ENCODE measurements at regions not wholly inside any gene's neighbourhood (a gene's known extent, or its start where the extent isn't known, plus 50 kb on each side); places are given as distances from the start of the nearest gene placed in this dataset.

- TF ChIP-seq POLR2A (IDR thresholded peaks at IDR 0.05; ENCODE audit: extremely low read depth, insufficient read length): no peak
- TF ChIP-seq CTCF (IDR thresholded peaks at IDR 0.05; ENCODE audit: low read depth, low read length): no peak
- no peak for TF ChIP-seq MYC (IDR thresholded peaks at IDR 0.05; ENCODE audit: low read depth, low read length)
Measured at GRCh38 chr12:71250166-71250565, 92.4 kb upstream of the TSPAN8 start.

Data from NB4 (cell line).